ENCODE measurements at regions not wholly inside any gene's neighbourhood (a gene's known extent, or its start where the extent isn't known, plus 50 kb on each side); places are given as distances from the start of the nearest gene placed in this dataset.
"Not testable (repeated sequence)": the region's sequence is repeated elsewhere in the genome, so short reads cannot be mapped to it uniquely, and the experiment has no call there.

- DNase-seq: no peak
- Histone ChIP-seq H3K27me3 (ENCODE audit: control insufficient read depth, insufficient read depth, low read length) (no peaks in the 10 kb centered on the region), H3K36me3 (replicated peaks; ENCODE audit: control insufficient read depth, insufficient read depth, low read length) (no peaks in the 10 kb centered on the region), H3K4me3 (ENCODE audit: insufficient read depth, low read depth, low read length) (no peak overlapping the region)
Observed at GRCh38 chr10:8311526-8312070, 257.1 kb downstream of the GATA3 start.

- no peak for DNase-seq
- Histone ChIP-seq H3K4me3 (ENCODE audit: insufficient read depth, low read depth, low read length) (no peak overlapping the region), H3K27me3 (ENCODE audit: control insufficient read depth, insufficient read depth, low read length) (no peaks in the 10 kb centered on the region), H3K36me3 (replicated peaks; ENCODE audit: control insufficient read depth, insufficient read depth, low read length) (no peaks in the 10 kb centered on the region)
Observed at GRCh38 chr10:8312079-8312478, 257.6 kb downstream of the GATA3 start.

GRCh38 chr10:8312781-8313180, 258.3 kb downstream of the GATA3 start:
- Histone ChIP-seq H3K36me3 (replicated peaks; ENCODE audit: control insufficient read depth, insufficient read depth, low read length) (no peaks in the 10 kb centered on the region), H3K4me3 (ENCODE audit: insufficient read depth, low read depth, low read length) (no peak overlapping the region), H3K27me3 (ENCODE audit: control insufficient read depth, insufficient read depth, low read length) (no peaks in the 10 kb centered on the region)
- no peak for DNase-seq

- Histone ChIP-seq H3K36me3 (replicated peaks; ENCODE audit: control insufficient read depth, insufficient read depth, low read length) (no peaks in the 10 kb centered on the region), H3K4me3 (ENCODE audit: insufficient read depth, low read depth, low read length) (no peak overlapping the region), H3K27me3 (ENCODE audit: control insufficient read depth, insufficient read depth, low read length) (no peaks in the 10 kb centered on the region)
- DNase-seq: no peak
Observed at GRCh38 chr10:8314486-8314885, 260.0 kb downstream of the GATA3 start.

GRCh38 chr10:8315619-8316021, 261.1 kb downstream of the GATA3 start:
- Histone ChIP-seq H3K4me3 (ENCODE audit: insufficient read depth, low read depth, low read length) (no peak overlapping the region), H3K27me3 (ENCODE audit: control insufficient read depth, insufficient read depth, low read length) (no peaks in the 10 kb centered on the region), H3K36me3 (replicated peaks; ENCODE audit: control insufficient read depth, insufficient read depth, low read length) (no peaks in the 10 kb centered on the region)
- no peak for DNase-seq

GRCh38 chr10:8316284-8316683, 261.8 kb downstream of the GATA3 start:
- H3K4me3 ChIP-seq (ENCODE audit: insufficient read depth, low read depth, low read length): no peak overlapping the region
- no peak for DNase-seq
- no peaks in the 10 kb centered on the region for H3K27me3 ChIP-seq (ENCODE audit: control insufficient read depth, insufficient read depth, low read length)
- H3K36me3 ChIP-seq (replicated peaks; ENCODE audit: control insufficient read depth, insufficient read depth, low read length): no peaks in the 10 kb centered on the region

- DNase-seq; H3K27me3 ChIP-seq (ENCODE audit: control insufficient read depth, insufficient read depth, low read length); H3K4me3 ChIP-seq (ENCODE audit: insufficient read depth, low read depth, low read length); H3K36me3 ChIP-seq (replicated peaks; ENCODE audit: control insufficient read depth, insufficient read depth, low read length): not testable (repeated sequence)
Observed at GRCh38 chr10:8318429-8318828, 263.9 kb downstream of the GATA3 start.

- Histone ChIP-seq H3K4me3 (ENCODE audit: insufficient read depth, low read depth, low read length) (no peak overlapping the region), H3K27me3 (ENCODE audit: control insufficient read depth, insufficient read depth, low read length) (no peaks in the 10 kb centered on the region), H3K36me3 (replicated peaks; ENCODE audit: control insufficient read depth, insufficient read depth, low read length) (no peaks in the 10 kb centered on the region)
- DNase-seq: no peak
Observed at GRCh38 chr10:8318956-8319355, 264.5 kb downstream of the GATA3 start.

- no peak overlapping the region for H3K4me3 ChIP-seq (ENCODE audit: insufficient read depth, low read depth, low read length)
- no peak for DNase-seq
- H3K27me3 ChIP-seq (ENCODE audit: control insufficient read depth, insufficient read depth, low read length): no peaks in the 10 kb centered on the region
- H3K36me3 ChIP-seq (replicated peaks; ENCODE audit: control insufficient read depth, insufficient read depth, low read length): no peaks in the 10 kb centered on the region
Observed at GRCh38 chr10:8319704-8320103, 265.2 kb downstream of the GATA3 start.

GRCh38 chr10:8321990-8322389, 267.5 kb downstream of the GATA3 start:
- Histone ChIP-seq H3K27me3 (ENCODE audit: control insufficient read depth, insufficient read depth, low read length) (no peaks in the 10 kb centered on the region), H3K4me3 (ENCODE audit: insufficient read depth, low read depth, low read length) (no peak overlapping the region), H3K36me3 (replicated peaks; ENCODE audit: control insufficient read depth, insufficient read depth, low read length) (no peaks in the 10 kb centered on the region)
- DNase-seq: no peak

GRCh38 chr10:8323428-8324054, 269.1 kb downstream of the GATA3 start:
- no peaks in the 10 kb centered on the region for H3K36me3 ChIP-seq (replicated peaks; ENCODE audit: control insufficient read depth, insufficient read depth, low read length)
- no peaks in the 10 kb centered on the region for H3K27me3 ChIP-seq (ENCODE audit: control insufficient read depth, insufficient read depth, low read length)
- H3K4me3 ChIP-seq (ENCODE audit: insufficient read depth, low read depth, low read length): no peak overlapping the region
- DNase-seq: no peak

GRCh38 chr10:8325024-8325980, 270.8 kb downstream of the GATA3 start:
- H3K4me3 ChIP-seq (ENCODE audit: insufficient read depth, low read depth, low read length): no peak overlapping the region
- no peak for DNase-seq
- H3K36me3 ChIP-seq (replicated peaks; ENCODE audit: control insufficient read depth, insufficient read depth, low read length): no peaks in the 10 kb centered on the region
- no peaks in the 10 kb centered on the region for H3K27me3 ChIP-seq (ENCODE audit: control insufficient read depth, insufficient read depth, low read length)

GRCh38 chr10:8326396-8327139, 272.1 kb downstream of the GATA3 start:
- Histone ChIP-seq H3K27me3 (ENCODE audit: control insufficient read depth, insufficient read depth, low read length) (peaks cover 2% of the 10 kb centered on the region; the same call in 1 of the 2 replicates), H3K36me3 (replicated peaks; ENCODE audit: control insufficient read depth, insufficient read depth, low read length) (no peaks in the 10 kb centered on the region)
- DNase-seq: no peak

GRCh38 chr10:8327140-8327423, 272.6 kb downstream of the GATA3 start:
- no peaks in the 10 kb centered on the region for H3K36me3 ChIP-seq (replicated peaks; ENCODE audit: control insufficient read depth, insufficient read depth, low read length)
- H3K27me3 ChIP-seq (ENCODE audit: control insufficient read depth, insufficient read depth, low read length): peaks cover 4% of the 10 kb centered on the region
- H3K4me3 ChIP-seq (ENCODE audit: insufficient read depth, low read depth, low read length): no peak overlapping the region
- no peak for DNase-seq

More at GRCh38 chr10:8326396-8327139, 272.1 kb downstream of the GATA3 start:
- H3K4me3 ChIP-seq (ENCODE audit: insufficient read depth, low read depth, low read length): no peak overlapping the region
